Suprapubic skin (tissue), 4 donors: ENCODE measurements at regions not wholly inside any gene's neighbourhood (a gene's known extent, or its start where the extent isn't known, plus 50 kb on each side); places are given as distances from the start of the nearest gene placed in this dataset.

ENCODE experiments used
- POLR2A ChIP-seq, 2 donors: fragments of 450-650 bp; IDR thresholded peaks; one replicate each; pipeline ENCODE4 v1.6.1; 2017; ENCODE audit warnings: antibody characterized with exemption in 2 of 2, mild to moderate bottlenecking in 2 of 2, moderate library complexity in 2 of 2
- POLR2AphosphoS5 ChIP-seq, 3 donors: sonication (generic); formaldehyde crosslinking; IDR thresholded peaks; one replicate each; pipeline ENCODE4 v1.6.1; 2017; ENCODE audit warnings: antibody characterized with exemption in 3 of 3

- TF ChIP-seq POLR2A (IDR thresholded peaks at IDR 0.05) (no peak), POLR2AphosphoS5 (IDR thresholded peaks at IDR 0.05) (no peak)
Observed at GRCh38 chr22:48893288-48894063, 934.2 kb downstream of the BRD1 start.
